A549 (cell line): ENCODE measurements at regions not wholly inside any gene's neighbourhood (a gene's known extent, or its start where the extent isn't known, plus 50 kb on each side); places are given as distances from the start of the nearest gene placed in this dataset.

Experiments used
- ATAC-seq, 2 experiments: fragments of 200-7000 bp in 1 of 2; fragments of >200 bp in 1 of 2; cut with Nextera tagmentation in 1 of 2; cut with Tn5 transposase in 1 of 2; 3 replicates each; pipeline versions ENCODE4 v1.8.0 to v1.9.1; 2018 to 2020; ENCODE audit warnings: mild to moderate bottlenecking in 1 of 2, moderate library complexity in 1 of 2
- CTCF ChIA-PET: fragments of 300-600 bp; sonication (Branson Sonifier 250); formaldehyde crosslinking; extraction: SDS; loops from one replicate; lab custom pipeline; 2021; ENCODE audit warnings: antibody characterized with exemption, inconsistent platforms; lab: Yijun Ruan, JAX
- POLR2A ChIA-PET: fragments of 350-600 bp; formaldehyde crosslinking; extraction: SDS; loops from one replicate; lab custom pipeline; 2021; ENCODE audit warnings: antibody characterized with exemption, inconsistent platforms; lab: Yijun Ruan, JAX
- DNase-seq, 2 experiments: peaks; one replicate each; pipeline versions ENCODE4 v3.0.0 to v3.0.0-alpha.2; 2011 to 2016; ENCODE audit warnings: low read depth in 1 of 2, low spot score in 1 of 2
- FAIRE-seq: peaks from 2 replicates; lab custom pipeline; 2011; peaks lifted over from hg19 to GRCh38; lab: Jason Lieb, UNC
- H3K27ac ChIP-seq, 2 experiments: fragments of >200 bp; sonication (Bioruptor Twin); formaldehyde crosslinking; 3 replicates each; pipeline ENCODE4 v1.5.1; 2016 to 2017
- H3K4me1 ChIP-seq: fragments of >200 bp; sonication (Bioruptor Twin); formaldehyde crosslinking; 3 replicates; pipeline ENCODE4 v1.6.1; 2016
- H3K4me2 ChIP-seq: fragments of >200 bp; sonication (Bioruptor Twin); formaldehyde crosslinking; 3 replicates; pipeline ENCODE4 v1.6.1; 2016
- H3K4me3 ChIP-seq: fragments of >200 bp; sonication (Bioruptor Twin); formaldehyde crosslinking; 3 replicates; pipeline ENCODE4 v1.5.1; 2016
- H3K9me3 ChIP-seq: fragments of >200 bp; sonication (Bioruptor Twin); formaldehyde crosslinking; 3 replicates; pipeline ENCODE4 v1.6.1; 2016
- BHLHE40 ChIP-seq: IDR thresholded peaks from 2 replicates; pipeline ENCODE4 v1.6.1; 2012; ENCODE audit warnings: low read depth, low read length, inconsistent platforms
- CBX2 ChIP-seq: fragments of 200-600 bp; sonication (generic); IDR thresholded peaks from 2 replicates; pipeline ENCODE4 v1.6.1; 2016; ENCODE audit warnings: low read depth, mild to moderate bottlenecking, borderline replicate concordance
- CHD4 ChIP-seq: fragments of 200-600 bp; sonication (generic); IDR thresholded peaks from 2 replicates; pipeline ENCODE4 v1.6.1; 2016; ENCODE audit warnings: antibody characterized with exemption, mild to moderate bottlenecking, borderline replicate concordance
- EHMT2 ChIP-seq: fragments of 200-600 bp; sonication (generic); IDR thresholded peaks from 2 replicates; pipeline ENCODE4 v1.6.1; 2016; ENCODE audit warnings: antibody characterized with exemption, low read depth, mild to moderate bottlenecking, moderate library complexity
- FOSL2 ChIP-seq, 2 experiments: fragments of 450-650 bp in 1 of 2; fragments of >200 bp in 1 of 2; sonication (Bioruptor Twin) in 1 of 2; formaldehyde crosslinking; IDR thresholded peaks; 2 replicates each; pipeline versions ENCODE4 v1.5.0 to v1.6.1; 2016 to 2020; ENCODE audit warnings: mild to moderate bottlenecking in 1 of 2, moderate library complexity in 1 of 2
- GATA3 ChIP-seq: IDR thresholded peaks from 2 replicates; pipeline ENCODE4 v1.6.1; 2012; ENCODE audit warnings: borderline replicate concordance
- HEYL ChIP-seq: fragments of 250-450 bp; sonication (Bioruptor Pico); IDR thresholded peaks from 2 replicates; pipeline ENCODE4 v1.8.0; 2021; ENCODE audit warnings: mild to moderate bottlenecking, moderate library complexity
- HOXB5 ChIP-seq: fragments of 250-450 bp; sonication (Bioruptor Pico); IDR thresholded peaks from 2 replicates; pipeline ENCODE4 v1.5.0; 2020; ENCODE audit warnings: mild to moderate bottlenecking, moderate library complexity
- JUN ChIP-seq, 2 experiments: fragments of >200 bp; sonication (Bioruptor Twin); formaldehyde crosslinking; IDR thresholded peaks; 2 replicates in 1 of 2; 3 replicates in 1 of 2; pipeline ENCODE4 v1.6.1; 2016 to 2017
- JUNB ChIP-seq: fragments of >200 bp; sonication (Bioruptor Twin); formaldehyde crosslinking; IDR thresholded peaks from 2 replicates; pipeline ENCODE4 v1.6.1; 2016
- KDM5A ChIP-seq: fragments of 200-600 bp; sonication (generic); IDR thresholded peaks from 2 replicates; pipeline ENCODE4 v1.6.1; 2016; ENCODE audit warnings: antibody characterized with exemption, mild to moderate bottlenecking
- MAZ ChIP-seq: fragments of 150-350 bp; IDR thresholded peaks from 2 replicates; pipeline ENCODE4 v1.6.1; 2014; ENCODE audit warnings: antibody characterized with exemption, low read depth, low read length, borderline replicate concordance
- NR3C1 ChIP-seq: fragments of >200 bp; sonication (Bioruptor Twin); formaldehyde crosslinking; IDR thresholded peaks from 3 replicates; pipeline ENCODE4 v1.6.1; 2017
- POLR2A ChIP-seq: IDR thresholded peaks from 2 replicates; pipeline ENCODE4 v1.6.1; 2012; ENCODE audit warnings: mild to moderate bottlenecking, low read length
- RARB ChIP-seq: fragments of 250-450 bp; sonication (Bioruptor Pico); IDR thresholded peaks from 2 replicates; pipeline ENCODE4 v1.8.0; 2021; ENCODE audit warnings: mild to moderate bottlenecking, moderate library complexity
- RCOR1 ChIP-seq: fragments of 150-350 bp; IDR thresholded peaks from 2 replicates; pipeline ENCODE4 v1.6.1; 2014; ENCODE audit warnings: antibody characterized with exemption, low read length, low read depth
- TFCP2L1 ChIP-seq: fragments of 250-450 bp; sonication (Bioruptor Pico); IDR thresholded peaks from 2 replicates; pipeline ENCODE4 v1.5.0; 2021; ENCODE audit warnings: mild to moderate bottlenecking
- ZC3H11A ChIP-seq: fragments of 450-650 bp; IDR thresholded peaks from 2 replicates; pipeline ENCODE4 v1.6.1; 2014; ENCODE audit warnings: antibody characterized with exemption, mild to moderate bottlenecking
- ZSCAN20 ChIP-seq: fragments of 250-450 bp; sonication (Bioruptor Pico); IDR thresholded peaks from 2 replicates; pipeline ENCODE4 v1.8.0; 2022; ENCODE audit warnings: mild to moderate bottlenecking, moderate library complexity
- WGBS: methylation state at CpG from one replicate; pipeline ENCODE4 v1.1.6; 2017; ENCODE audit errors: missing lambda C conversion rate; 5-methylcytosine and 5-hydroxymethylcytosine counted together
- TF ChIP-seq, protein P1 (sequence below): fragments of 250-450 bp; sonication (Bioruptor Pico); IDR thresholded peaks from 2 replicates; pipeline ENCODE4 v1.5.0; 2021; ENCODE audit warnings: mild to moderate bottlenecking, moderate library complexity, borderline replicate concordance
- TF ChIP-seq, protein P2 (sequence below): fragments of 450-650 bp; IDR thresholded peaks from 2 replicates; pipeline ENCODE4 v1.6.1; 2014; ENCODE audit warnings: antibody characterized with exemption
- TF ChIP-seq, protein P3 (sequence below): fragments of 200-600 bp; sonication (generic); IDR thresholded peaks from 2 replicates; pipeline ENCODE4 v1.6.1; 2016; ENCODE audit warnings: antibody characterized with exemption, mild to moderate bottlenecking, moderate library complexity
- TF ChIP-seq, protein P4 (sequence below): fragments of >200 bp; sonication (Bioruptor Twin); formaldehyde crosslinking; IDR thresholded peaks from 3 replicates; pipeline ENCODE4 v1.6.1; 2016
- TF ChIP-seq, protein P5 (sequence below): fragments of 250-450 bp; sonication (Bioruptor Pico); IDR thresholded peaks from 2 replicates; pipeline ENCODE4 v1.5.0; 2020; ENCODE audit warnings: low read depth, mild to moderate bottlenecking, moderate library complexity
- TF ChIP-seq, protein P6 (sequence below): fragments of >200 bp; sonication (Bioruptor Twin); formaldehyde crosslinking; IDR thresholded peaks from 3 replicates; pipeline ENCODE4 v1.5.1; 2016
- TF ChIP-seq, protein P7 (sequence below): IDR thresholded peaks from 2 replicates; pipeline ENCODE4 v1.6.1; 2012; ENCODE audit warnings: low read depth, borderline replicate concordance

DNA sequence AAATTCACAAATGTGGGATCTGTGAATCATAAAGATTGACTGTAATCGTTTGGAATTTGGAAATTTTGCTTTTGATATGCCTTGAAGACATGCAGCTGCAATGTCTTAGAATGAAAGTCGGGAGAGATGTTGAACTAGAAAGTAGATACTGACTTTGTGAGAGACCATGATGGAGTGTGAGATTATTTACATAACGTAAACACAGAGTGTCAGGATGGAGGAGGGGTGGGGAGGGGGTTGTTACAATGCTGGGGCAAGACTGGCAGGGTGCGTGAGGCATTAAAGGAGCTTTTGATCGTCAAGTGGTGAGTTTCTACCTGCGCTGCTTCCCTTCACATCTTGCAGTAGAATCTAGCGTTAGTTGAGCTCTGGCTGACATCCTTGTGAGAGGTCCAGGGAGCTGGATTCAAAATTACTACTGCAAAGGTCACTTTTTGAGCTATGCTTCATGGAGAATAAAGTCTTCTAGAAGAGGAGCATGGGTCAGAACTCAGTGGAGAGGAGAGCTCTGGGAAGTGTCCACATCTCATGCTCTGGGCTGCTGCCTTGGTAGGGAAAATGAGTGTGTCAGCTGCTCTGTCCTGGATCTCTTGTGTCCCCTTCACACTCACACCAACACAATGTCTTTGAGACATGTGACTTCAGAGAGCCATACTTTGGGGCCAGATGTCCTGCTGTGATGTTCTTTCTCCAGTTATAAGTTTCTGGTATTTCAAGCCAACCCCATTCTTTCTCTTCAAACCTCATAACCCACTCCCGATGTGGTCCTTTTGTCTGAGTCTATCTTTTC is 105.2 kb upstream of the CITED2 start:
- no peaks in the 10 kb centered on the region for H3K4me1 ChIP-seq
- 67% methylated on average over 8 of the region's 8 CpGs for WGBS
- no peak for DNase-seq
- CTCF ChIA-PET: no interaction called here
- FAIRE-seq: no peak
- no peak overlapping the region for H3K4me2 ChIP-seq
- ATAC-seq: no peak
- H3K9me3 ChIP-seq: no peaks in the 10 kb centered on the region
- POLR2A ChIA-PET: no interaction called here
- no peak overlapping the region for H3K4me3 ChIP-seq
- H3K27ac ChIP-seq: no peak overlapping the region
- TF ChIP-seq RARB (CRISPR knock-in tag) (no peak), ZSCAN20 (CRISPR knock-in tag) (no peak), EHMT2 (no peak), NR3C1 (no peak), FOSL2 (IDR thresholded peaks at IDR 0.05) (no peak), FOSL2 (CRISPR knock-in tag; IDR thresholded peaks at IDR 0.05) (no peak), RCOR1 (no peak), HEYL (CRISPR knock-in tag) (no peak), BHLHE40 (no peak), KDM5A (no peak), POLR2A (no peak), ZC3H11A (no peak), GATA3 (no peak)
- TF ChIP-seq, protein P1, sequence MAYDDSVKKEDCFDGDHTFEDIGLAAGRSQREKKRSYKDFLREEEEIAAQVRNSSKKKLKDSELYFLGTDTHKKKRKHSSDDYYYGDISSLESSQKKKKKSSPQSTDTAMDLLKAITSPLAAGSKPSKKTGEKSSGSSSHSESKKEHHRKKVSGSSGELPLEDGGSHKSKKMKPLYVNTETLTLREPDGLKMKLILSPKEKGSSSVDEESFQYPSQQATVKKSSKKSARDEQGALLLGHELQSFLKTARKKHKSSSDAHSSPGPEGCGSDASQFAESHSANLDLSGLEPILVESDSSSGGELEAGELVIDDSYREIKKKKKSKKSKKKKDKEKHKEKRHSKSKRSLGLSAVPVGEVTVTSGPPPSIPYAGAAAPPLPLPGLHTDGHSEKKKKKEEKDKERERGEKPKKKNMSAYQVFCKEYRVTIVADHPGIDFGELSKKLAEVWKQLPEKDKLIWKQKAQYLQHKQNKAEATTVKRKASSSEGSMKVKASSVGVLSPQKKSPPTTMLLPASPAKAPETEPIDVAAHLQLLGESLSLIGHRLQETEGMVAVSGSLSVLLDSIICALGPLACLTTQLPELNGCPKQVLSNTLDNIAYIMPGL (CRISPR knock-in tag): no peak
- TF ChIP-seq, protein P2, sequence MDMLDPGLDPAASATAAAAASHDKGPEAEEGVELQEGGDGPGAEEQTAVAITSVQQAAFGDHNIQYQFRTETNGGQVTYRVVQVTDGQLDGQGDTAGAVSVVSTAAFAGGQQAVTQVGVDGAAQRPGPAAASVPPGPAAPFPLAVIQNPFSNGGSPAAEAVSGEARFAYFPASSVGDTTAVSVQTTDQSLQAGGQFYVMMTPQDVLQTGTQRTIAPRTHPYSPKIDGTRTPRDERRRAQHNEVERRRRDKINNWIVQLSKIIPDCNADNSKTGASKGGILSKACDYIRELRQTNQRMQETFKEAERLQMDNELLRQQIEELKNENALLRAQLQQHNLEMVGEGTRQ: no peak

DNA sequence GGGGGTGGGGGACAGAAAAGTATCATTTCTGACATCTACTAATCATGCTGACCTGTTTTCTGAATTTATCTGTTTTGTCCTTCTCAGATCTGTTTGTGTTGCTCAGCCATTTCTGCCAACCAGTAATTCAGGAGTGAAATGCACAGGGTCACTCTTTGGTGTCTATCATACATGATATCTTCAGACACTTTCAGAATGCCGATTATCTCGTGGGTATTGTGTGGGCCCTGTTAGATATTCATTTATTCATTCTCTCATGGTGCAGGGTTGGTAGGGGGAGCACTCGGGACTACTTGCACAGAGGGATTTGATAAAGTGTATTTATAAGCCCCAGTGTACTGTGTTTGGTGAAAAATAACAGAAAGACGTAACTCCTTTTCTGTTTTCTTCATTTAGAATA is 101.2 kb upstream of the CITED2 start:
- H3K4me1 ChIP-seq: no peaks in the 10 kb centered on the region
- ChIA-PET CTCF (interaction anchor here (0.7 kb wide), 1 partner anchor 724 kb away, joined by 3 read pairs; no protein-coding TSS in a partner anchor), POLR2A (no interaction called here)
- no peak overlapping the region for H3K4me3 ChIP-seq
- ATAC-seq: no peak
- no peaks in the 10 kb centered on the region for H3K9me3 ChIP-seq
- WGBS: 70% methylated on average over 4 of the region's 4 CpGs
- no peak overlapping the region for H3K27ac ChIP-seq
- TF ChIP-seq, protein P3, sequence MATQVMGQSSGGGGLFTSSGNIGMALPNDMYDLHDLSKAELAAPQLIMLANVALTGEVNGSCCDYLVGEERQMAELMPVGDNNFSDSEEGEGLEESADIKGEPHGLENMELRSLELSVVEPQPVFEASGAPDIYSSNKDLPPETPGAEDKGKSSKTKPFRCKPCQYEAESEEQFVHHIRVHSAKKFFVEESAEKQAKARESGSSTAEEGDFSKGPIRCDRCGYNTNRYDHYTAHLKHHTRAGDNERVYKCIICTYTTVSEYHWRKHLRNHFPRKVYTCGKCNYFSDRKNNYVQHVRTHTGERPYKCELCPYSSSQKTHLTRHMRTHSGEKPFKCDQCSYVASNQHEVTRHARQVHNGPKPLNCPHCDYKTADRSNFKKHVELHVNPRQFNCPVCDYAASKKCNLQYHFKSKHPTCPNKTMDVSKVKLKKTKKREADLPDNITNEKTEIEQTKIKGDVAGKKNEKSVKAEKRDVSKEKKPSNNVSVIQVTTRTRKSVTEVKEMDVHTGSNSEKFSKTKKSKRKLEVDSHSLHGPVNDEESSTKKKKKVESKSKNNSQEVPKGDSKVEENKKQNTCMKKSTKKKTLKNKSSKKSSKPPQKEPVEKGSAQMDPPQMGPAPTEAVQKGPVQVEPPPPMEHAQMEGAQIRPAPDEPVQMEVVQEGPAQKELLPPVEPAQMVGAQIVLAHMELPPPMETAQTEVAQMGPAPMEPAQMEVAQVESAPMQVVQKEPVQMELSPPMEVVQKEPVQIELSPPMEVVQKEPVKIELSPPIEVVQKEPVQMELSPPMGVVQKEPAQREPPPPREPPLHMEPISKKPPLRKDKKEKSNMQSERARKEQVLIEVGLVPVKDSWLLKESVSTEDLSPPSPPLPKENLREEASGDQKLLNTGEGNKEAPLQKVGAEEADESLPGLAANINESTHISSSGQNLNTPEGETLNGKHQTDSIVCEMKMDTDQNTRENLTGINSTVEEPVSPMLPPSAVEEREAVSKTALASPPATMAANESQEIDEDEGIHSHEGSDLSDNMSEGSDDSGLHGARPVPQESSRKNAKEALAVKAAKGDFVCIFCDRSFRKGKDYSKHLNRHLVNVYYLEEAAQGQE: no peak
- TF ChIP-seq GATA3: no peak
- TF ChIP-seq, protein P4, sequence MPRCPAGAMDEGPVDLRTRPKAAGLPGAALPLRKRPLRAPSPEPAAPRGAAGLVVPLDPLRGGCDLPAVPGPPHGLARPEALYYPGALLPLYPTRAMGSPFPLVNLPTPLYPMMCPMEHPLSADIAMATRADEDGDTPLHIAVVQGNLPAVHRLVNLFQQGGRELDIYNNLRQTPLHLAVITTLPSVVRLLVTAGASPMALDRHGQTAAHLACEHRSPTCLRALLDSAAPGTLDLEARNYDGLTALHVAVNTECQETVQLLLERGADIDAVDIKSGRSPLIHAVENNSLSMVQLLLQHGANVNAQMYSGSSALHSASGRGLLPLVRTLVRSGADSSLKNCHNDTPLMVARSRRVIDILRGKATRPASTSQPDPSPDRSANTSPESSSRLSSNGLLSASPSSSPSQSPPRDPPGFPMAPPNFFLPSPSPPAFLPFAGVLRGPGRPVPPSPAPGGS: no peak
- TF ChIP-seq HOXB5: no peak
- no peak for TF ChIP-seq CHD4
- TF ChIP-seq JUNB: no peak
- no peak for TF ChIP-seq JUN (IDR thresholded peaks at IDR 0.05)
- TF ChIP-seq, protein P5, sequence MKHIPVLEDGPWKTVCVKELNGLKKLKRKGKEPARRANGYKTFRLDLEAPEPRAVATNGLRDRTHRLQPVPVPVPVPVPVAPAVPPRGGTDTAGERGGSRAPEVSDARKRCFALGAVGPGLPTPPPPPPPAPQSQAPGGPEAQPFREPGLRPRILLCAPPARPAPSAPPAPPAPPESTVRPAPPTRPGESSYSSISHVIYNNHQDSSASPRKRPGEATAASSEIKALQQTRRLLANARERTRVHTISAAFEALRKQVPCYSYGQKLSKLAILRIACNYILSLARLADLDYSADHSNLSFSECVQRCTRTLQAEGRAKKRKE (CRISPR knock-in tag): no peak
- TF ChIP-seq, protein P6, sequence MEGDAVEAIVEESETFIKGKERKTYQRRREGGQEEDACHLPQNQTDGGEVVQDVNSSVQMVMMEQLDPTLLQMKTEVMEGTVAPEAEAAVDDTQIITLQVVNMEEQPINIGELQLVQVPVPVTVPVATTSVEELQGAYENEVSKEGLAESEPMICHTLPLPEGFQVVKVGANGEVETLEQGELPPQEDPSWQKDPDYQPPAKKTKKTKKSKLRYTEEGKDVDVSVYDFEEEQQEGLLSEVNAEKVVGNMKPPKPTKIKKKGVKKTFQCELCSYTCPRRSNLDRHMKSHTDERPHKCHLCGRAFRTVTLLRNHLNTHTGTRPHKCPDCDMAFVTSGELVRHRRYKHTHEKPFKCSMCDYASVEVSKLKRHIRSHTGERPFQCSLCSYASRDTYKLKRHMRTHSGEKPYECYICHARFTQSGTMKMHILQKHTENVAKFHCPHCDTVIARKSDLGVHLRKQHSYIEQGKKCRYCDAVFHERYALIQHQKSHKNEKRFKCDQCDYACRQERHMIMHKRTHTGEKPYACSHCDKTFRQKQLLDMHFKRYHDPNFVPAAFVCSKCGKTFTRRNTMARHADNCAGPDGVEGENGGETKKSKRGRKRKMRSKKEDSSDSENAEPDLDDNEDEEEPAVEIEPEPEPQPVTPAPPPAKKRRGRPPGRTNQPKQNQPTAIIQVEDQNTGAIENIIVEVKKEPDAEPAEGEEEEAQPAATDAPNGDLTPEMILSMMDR: no peak
- no peak for TF ChIP-seq MAZ
- TF ChIP-seq, protein P7, sequence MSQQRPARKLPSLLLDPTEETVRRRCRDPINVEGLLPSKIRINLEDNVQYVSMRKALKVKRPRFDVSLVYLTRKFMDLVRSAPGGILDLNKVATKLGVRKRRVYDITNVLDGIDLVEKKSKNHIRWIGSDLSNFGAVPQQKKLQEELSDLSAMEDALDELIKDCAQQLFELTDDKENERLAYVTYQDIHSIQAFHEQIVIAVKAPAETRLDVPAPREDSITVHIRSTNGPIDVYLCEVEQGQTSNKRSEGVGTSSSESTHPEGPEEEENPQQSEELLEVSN: no peak
- no peak for TF ChIP-seq CBX2
- no peak for TF ChIP-seq TFCP2L1
- no peak for FAIRE-seq
- H3K4me2 ChIP-seq: no peak overlapping the region
- DNase-seq: no peak
